Hippocampal formation (tissue), 2 donors: ENCODE measurements at regions not wholly inside any gene's neighbourhood (a gene's known extent, or its start where the extent isn't known, plus 50 kb on each side); places are given as distances from the start of the nearest gene placed in this dataset.
"Not testable (repeated sequence)": the region's sequence is repeated elsewhere in the genome, so short reads cannot be mapped to it uniquely, and the experiment has no call there.

Experiments
- DNase-seq, 2 donors: peaks; one replicate each; lab custom pipeline; 2025; lab: John Stamatoyannopoulos, UW

- no peak for DNase-seq
Observed at GRCh38 chr21:15669247-15669646, 60.5 kb upstream of the USP25 start.

- DNase-seq: no peak
Observed at GRCh38 chr21:15671188-15671587, 58.6 kb upstream of the USP25 start.

GRCh38 chr21:15672578-15672977 lies 57.2 kb upstream of the USP25 start:
- not testable (repeated sequence) for DNase-seq

GRCh38 chr21:15676935-15677334 lies 52.8 kb upstream of the USP25 start:
- no peak for DNase-seq

GRCh38 chr21:15679630-15680029 lies 50.2 kb upstream of the USP25 start:
- no peak for DNase-seq
